GM04503 (cell line): ENCODE measurements at regions not wholly inside any gene's neighbourhood (a gene's known extent, or its start where the extent isn't known, plus 50 kb on each side); places are given as distances from the start of the nearest gene placed in this dataset.

Source experiments
- DNase-seq: peaks from one replicate; pipeline ENCODE4 v3.0.0-alpha.2; 2012; ENCODE audit warnings: low read depth

- DNase-seq: no peak
These were observed 325.6 kb downstream of the UBE3D start for GRCh38 chr6:82740072-82740471.

- DNase-seq: peak; percentile 18
These were observed 324.2 kb downstream of the UBE3D start for GRCh38 chr6:82741325-82741995.

GRCh38 chr6:82741996-82742385, 323.6 kb downstream of the UBE3D start:
- no peak for DNase-seq

GRCh38 chr6:82744286-82745015, 321.2 kb downstream of the UBE3D start:
- no peak for DNase-seq

GRCh38 chr6:82750556-82750955, 315.1 kb downstream of the UBE3D start:
- DNase-seq: peak; percentile 81

GRCh38 chr6:82751718-82752117, 313.9 kb downstream of the UBE3D start:
- DNase-seq: no peak

GRCh38 chr6:82761674-82762345, 303.8 kb downstream of the UBE3D start:
- DNase-seq: no peak

GRCh38 chr6:82766476-82766875, 299.2 kb downstream of the UBE3D start:
- no peak for DNase-seq

GRCh38 chr6:82767037-82767436, 298.6 kb downstream of the UBE3D start:
- DNase-seq: no peak

- no peak for DNase-seq
These were observed 298.2 kb downstream of the UBE3D start for GRCh38 chr6:82767447-82767846.

- DNase-seq: no peak
These were observed 292.6 kb downstream of the UBE3D start for GRCh38 chr6:82772851-82773717.

- DNase-seq: no peak
These were observed 290.3 kb downstream of the UBE3D start for GRCh38 chr6:82775361-82775760.

- DNase-seq: no peak
These were observed 289.7 kb downstream of the UBE3D start for GRCh38 chr6:82775981-82776380.

GRCh38 chr6:82779041-82779440, 286.6 kb downstream of the UBE3D start:
- no peak for DNase-seq

GRCh38 chr6:82780334-82780733, 285.3 kb downstream of the UBE3D start:
- DNase-seq: no peak

- no peak for DNase-seq
These were observed 283.9 kb downstream of the UBE3D start for GRCh38 chr6:82781620-82782204.

- no peak for DNase-seq
These were observed 281.9 kb downstream of the UBE3D start for GRCh38 chr6:82783587-82784236.

- no peak for DNase-seq
These were observed 280.4 kb downstream of the UBE3D start for GRCh38 chr6:82785206-82785605.

GRCh38 chr6:82786248-82786647, 279.4 kb downstream of the UBE3D start:
- DNase-seq: no peak

- no peak for DNase-seq
These were observed 269.7 kb downstream of the UBE3D start for GRCh38 chr6:82795940-82796339.

- no peak for DNase-seq
These were observed 264.6 kb downstream of the UBE3D start for GRCh38 chr6:82801083-82801482.
